Stimulated activated CD4-positive, alpha-beta T cell treated with anti-CD3 and anti-CD28 coated beads, Interleukin-4, amount 100 ng/mL, for 48 hours (primary cell): ENCODE measurements at regions not wholly inside any gene's neighbourhood (a gene's known extent, or its start where the extent isn't known, plus 50 kb on each side); places are given as distances from the start of the nearest gene placed in this dataset.
"Not testable (repeated sequence)": the region's sequence is repeated elsewhere in the genome, so short reads cannot be mapped to it uniquely, and the experiment has no call there.

Experiments used
- DNase-seq, 2 donors: peaks; one replicate each; pipeline ENCODE4 v3.0.0-alpha.2; 2020; ENCODE audit warnings: low read depth in 2 of 2

DNA sequence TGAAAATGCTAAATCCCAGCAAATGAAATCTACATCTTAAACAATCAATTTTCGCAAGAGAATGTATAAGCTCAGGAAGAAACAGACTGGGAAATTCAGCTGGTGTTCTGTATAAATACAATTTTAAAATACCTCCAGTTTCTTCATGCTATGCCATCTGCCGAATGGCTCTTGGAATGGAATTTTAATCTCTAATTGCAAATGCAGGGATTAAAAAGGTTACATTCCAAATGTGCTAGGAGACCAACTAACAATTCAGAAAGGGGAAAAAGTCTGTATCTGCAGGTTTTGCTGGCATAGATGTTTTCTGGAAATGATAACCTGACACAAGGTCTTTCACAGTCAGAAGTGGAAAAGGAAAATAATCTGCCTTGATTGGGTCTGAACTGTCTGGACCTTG, 379.7 kb downstream of the MAT2B start:
- DNase-seq: no peak

DNA sequence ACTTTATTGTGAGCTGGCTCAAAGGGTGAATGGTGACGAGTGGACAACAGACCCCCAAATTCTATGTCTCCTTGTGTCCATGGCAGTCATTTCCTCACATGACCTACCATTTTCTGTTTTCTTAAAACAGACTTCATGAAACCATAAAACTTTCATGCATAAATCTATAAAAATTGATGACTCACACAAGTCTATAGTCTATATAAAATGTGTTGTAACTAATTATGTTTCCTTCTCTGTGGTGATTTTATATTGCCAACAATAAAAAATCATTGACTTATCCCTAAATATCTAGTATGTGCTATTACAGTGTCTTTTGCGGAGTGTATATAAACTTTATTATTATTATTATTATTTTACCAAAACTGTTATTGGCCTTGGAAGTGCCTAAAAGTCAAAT, 382.4 kb downstream of the MAT2B start:
- DNase-seq: no peak

DNA sequence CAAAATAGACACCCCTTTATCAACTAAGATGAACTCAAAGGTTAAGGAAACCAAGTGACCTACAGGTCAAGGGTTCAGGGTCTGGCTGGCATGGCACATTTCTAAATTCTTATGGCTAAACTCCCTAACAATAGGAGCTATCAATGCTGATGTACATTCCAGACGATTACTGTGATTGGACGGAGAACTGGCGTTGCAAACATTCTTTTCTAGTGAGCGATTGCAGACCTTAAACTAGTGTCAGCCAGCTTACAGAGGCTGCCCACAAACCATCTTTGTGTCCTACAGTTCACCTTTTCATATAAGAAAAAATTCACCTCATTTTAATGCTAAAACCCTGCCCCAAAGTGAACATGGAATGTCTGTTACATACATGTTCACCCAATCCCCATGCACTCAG, 382.9 kb downstream of the MAT2B start:
- no peak for DNase-seq

DNA sequence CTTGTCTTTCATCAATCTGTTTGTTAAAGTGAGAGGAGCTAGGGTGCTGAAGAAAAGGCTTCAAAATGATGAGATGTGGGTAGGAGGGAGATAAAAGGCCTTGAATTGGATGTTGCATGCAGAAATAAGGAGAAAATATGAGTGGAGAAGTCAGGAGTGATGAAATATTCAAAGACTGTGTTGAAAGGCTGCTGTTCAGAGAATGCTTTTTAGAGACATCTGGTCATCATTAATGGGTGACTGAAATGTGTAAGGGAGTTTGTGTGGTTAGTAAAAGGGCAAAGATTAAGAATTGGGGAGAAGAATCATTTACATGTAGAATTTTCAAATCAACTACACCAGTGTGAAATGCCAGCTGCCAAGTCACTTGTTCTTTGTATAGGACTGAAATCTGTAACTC, 383.9 kb downstream of the MAT2B start:
- DNase-seq: no peak

DNA sequence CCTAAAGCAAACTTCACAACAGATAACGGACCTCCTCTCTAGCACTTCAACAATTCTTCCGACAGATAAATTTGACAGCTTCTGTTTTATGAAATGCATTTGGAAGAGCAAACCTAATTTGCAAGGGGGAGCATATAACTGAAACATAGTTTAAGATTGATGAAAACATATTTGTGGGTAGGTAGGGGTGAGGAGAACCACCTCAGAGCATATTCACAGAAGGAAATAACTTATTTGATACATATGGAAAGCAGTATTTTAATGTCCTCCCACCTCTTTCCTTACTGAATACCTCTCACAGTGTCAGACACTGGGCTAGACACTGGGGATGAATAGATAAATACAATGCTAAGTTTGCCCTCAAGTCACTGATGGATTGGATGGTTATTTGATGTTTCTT, 384.8 kb downstream of the MAT2B start:
- DNase-seq: no peak

DNA sequence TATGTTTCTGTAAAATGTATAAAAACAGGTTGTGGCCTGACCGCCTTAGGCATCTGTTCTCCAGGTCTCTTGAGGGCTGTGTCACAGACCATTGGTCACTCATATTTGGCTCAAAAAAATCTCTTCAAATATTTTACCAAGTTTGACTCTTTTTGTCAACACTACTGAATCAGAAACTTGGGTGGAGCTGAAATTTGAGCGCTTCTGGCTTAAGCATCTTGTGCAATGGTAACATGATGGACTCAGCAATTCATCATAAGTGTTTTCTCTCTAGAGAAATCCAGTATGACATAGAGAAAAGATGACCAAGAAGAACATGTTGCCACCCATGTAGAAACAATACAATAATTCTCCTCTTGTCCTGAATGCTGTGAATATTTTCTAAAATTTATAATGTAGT, 387.9 kb downstream of the MAT2B start:
- no peak for DNase-seq

DNA sequence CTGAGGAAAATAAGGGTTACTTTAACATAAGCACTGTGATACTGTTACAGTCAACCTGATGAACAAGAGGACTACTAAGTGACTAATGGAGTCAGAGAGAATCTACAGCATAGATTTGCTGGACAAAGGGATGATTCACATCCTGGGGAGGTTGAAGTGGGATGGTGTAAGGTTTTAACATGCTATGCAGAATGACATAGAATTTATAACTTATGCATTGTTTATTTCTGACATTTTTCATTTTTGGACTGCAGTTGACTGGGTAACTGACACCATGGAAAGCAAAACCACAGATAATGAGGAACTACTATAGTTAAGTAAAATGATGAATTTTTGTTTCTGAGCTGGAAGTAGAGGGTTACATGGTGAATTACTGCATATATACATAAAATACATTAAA, 389.2 kb downstream of the MAT2B start:
- DNase-seq: no peak

DNA sequence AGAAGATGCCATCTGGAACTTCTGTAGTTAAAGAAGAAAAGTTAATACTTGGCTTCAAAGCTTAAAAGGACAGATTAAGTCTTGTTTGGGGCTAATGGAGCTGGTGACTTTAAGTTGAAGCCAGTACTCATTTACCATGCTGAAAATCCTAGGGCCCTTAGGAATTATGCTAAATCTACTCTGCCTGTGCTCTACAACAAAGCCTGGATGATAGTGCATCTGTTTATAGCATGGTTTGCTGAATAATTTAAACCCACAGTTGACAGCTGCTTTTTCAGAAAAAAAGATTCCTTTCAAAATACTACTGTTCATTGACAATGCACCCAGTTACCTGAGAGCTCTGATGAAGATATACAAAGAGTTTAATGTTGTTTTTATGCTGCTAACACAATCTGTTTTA, 393.5 kb downstream of the MAT2B start:
- DNase-seq: no peak

DNA sequence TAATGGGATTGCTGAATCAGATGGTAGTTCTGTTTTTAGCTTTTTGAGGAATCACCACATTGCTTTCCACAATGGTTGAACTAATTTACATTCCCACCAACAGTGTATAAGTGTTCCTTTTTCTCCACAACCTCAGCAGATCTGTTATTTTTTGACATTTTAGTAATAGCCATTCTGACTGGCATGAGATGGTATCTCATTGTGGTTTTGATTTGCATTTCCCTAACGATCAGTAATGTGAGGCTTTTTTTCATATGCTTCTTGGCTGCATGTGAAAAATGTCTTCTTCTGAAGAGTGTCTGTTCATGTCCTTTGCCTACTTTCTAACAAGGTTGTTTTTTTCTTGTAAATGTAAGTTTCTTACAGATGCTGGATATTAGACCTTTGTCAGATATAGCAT, 402.4 kb downstream of the MAT2B start:
- not testable (repeated sequence) for DNase-seq

DNA sequence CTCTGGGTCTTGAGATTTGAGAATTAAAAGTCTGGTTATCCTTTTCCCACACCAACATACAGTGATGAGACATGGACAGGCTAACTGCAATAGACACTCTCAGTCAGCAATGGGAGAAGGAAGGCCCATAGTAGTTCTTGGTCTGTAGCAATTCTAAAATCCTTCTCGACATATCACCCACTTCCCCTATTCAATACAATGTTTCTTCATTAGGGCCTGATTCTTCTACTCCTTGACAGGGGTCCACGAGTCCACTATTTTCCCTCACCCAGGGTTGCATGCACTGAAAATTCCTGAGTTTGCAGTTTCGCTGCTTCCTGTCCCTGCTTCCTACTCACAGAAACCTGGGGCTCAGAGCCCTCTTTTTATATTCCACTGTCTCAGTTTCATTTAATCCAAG, 402.8 kb downstream of the MAT2B start:
- no peak for DNase-seq

DNA sequence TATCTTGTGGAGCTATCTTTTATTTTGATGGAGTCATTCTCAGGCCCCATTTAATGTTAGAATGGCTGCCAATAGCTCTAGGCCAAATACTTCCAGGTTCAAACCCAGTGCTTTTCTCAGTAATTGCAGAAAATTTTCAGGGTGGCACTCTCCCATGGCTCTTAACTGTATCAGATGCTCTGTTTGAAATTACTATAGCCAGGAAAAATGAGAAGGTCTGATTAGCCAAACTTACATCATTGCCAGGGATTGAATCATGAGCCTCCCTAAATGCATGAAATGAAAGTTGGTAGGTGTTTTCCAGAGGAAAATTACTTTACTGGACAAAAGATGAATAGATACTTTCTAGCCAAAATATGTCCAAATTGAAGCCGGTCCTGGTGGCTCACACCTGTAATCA, 404.8 kb downstream of the MAT2B start:
- no peak for DNase-seq

DNA sequence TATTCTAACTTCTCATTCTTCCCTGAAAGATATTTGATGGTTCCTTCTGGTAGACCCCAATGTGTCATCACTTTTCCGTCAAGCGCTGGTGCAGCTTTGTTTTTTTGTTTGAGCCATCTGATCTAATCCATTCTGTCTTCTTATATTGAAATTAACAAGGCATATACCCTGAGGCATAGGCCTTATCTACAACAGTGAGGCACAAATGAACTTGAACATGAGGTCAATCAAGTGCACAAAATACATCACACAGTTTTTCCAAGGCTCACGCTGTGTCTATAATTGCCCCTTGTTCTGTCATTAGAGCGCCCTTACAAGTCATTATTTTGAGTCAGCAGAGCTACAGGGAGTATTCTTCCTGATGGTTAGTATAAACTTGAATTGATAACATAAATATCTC, 406.6 kb downstream of the MAT2B start:
- DNase-seq: no peak

DNA sequence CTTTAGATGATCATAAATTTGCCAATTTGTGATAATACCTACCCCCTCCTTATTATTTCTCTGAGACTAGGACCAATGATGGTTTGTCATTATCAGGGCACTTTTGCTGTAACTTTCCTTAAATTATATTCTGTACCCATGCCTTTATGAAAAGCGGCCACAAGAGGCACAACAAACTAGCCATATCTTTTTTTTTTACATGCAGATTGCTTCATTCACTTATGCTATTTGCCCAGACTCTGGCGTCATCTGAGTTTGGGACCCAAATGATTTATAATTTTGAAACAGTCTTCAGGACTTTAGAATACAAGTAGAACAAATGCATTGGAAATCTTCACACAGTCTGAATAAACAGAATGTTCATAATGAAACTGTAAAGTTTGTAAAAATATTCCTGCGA, 408.1 kb downstream of the MAT2B start:
- DNase-seq: no peak

DNA sequence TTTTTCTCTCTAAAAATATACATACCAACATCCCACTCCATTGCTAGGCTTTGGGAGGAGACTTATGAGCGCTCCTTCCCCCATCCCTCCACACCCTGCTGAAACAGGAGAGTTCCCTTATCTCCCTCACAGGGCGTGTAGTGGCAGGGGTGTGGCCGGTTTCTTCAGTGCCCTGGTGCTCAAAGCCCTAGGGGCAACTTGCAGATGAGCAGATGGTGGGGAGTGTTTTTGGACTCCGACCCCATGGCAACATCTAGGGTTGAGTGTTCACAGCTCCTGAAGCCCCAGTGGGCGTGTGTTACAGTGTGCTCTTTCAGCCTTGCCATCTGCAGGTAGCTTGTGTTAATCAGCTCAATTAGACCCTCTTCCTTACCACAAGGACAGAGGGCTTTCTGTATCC, 409.5 kb downstream of the MAT2B start:
- no peak for DNase-seq

DNA sequence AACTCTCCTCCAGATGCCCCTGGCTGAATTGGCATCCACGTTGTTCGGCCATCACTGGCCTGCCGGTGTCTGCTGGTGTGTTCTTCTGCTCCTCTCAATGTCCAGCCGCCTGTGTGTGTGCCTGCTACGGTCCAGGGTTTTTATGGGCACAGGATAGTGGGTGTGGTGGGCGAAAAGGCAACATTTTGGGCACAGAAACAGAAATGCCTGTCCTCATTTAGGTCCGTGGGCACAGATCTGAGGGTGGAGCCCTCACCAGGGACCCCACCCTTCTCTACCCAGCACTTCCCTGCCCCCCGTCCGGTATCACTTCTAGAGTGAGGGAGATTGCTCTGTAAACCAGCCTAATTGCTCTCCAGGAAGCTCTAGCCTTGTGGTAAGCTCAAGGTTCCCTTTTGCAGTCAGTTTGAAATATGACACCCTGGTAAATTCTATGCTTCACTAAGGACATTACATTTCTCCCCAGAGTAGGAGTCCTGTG, 410.1 kb downstream of the MAT2B start:
- no peak for DNase-seq

DNA sequence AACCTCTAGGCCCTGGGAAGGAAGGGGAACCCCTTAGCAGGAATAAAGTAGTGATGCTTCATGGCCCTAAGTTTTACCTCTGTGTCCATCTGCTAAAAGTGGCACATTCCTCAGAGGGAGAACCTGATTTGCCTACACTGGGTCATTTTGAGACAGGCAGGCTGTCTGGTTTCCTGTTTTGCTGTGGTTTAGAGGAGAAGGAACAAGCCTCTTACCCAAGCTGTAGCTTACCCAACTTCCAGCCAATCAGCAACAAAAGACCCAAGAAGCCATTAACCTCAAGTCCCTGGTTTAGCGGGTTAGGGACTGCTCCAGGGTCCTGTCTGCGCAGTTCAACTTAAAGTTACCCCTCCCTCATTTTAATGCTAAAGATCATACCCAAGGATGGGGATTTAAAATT, 411.0 kb downstream of the MAT2B start:
- DNase-seq: no peak

DNA sequence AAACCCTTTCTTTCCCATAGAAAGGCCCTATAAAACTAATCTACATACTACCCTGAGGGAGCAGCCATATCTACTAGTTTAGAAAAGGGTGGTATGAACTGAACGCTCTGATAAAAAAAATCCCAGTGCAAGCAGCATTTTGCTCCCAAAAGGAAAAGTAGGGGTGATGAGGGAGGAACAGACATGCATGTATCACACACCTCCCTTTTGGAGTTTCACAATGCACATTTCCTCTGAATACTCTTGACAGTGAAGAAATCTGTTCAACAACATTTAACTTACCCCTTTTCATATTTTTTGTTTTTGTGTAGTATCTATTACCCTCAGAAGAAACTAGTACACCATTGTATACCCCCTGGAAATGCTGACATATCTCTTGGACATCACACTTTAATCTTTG, 411.4 kb downstream of the MAT2B start:
- no peak for DNase-seq

DNA sequence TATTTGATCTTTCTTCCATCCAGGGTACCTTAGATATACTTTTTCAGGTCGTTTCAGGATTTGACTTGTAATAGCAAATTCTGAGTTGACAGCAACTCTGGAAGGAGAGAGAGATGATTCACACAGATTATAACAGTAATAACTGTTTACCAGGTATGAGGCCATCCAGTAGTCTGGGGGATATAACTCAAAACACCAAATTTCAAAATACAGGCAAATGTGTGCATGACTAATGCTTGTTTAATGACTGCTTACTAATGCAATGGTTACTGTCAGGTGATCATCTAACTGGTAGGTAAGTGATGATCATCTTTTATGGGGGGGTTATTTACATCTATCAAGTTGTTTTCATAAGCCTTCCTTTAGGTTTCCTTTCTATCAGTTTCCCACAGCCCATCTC, 412.3 kb downstream of the MAT2B start:
- no peak for DNase-seq

DNA sequence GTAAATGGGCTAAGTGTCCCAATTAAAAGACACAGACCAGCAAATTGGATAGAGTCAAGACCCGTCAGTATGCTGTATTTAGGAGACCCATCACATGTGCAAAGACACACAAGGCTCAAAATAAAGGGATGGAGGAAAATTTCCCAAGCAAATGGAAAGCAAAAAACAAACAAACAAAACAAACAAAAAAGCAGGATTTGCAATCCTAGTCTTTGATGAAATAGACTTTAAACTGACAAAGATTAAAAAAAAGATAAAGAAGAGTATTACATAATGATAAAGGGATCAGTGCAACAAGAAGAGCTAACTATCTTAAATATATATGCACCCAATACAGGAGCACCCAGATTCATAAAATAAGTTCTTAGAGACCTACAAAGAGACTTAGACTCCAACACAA, 429.6 kb downstream of the MAT2B start:
- DNase-seq: not testable (repeated sequence)

DNA sequence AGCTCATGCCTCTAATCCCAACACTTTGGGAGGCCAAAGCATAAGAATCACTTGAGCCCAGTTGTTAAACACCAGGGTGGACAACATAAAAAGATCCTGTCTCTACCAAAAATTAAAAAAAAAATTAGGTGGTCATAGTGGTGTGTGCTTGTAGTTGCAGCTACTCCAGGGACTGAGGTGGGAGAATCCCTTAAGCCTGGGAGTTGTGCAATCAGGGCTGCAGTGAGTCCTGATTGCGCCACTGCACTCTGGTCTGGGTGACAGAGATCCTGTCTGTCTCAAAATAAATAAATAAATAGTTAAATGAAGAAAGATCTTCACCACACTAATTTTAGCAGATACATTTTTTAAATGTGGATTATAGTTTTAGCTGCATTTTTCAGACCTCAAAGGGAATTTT, 433.2 kb downstream of the MAT2B start:
- no peak for DNase-seq

DNA sequence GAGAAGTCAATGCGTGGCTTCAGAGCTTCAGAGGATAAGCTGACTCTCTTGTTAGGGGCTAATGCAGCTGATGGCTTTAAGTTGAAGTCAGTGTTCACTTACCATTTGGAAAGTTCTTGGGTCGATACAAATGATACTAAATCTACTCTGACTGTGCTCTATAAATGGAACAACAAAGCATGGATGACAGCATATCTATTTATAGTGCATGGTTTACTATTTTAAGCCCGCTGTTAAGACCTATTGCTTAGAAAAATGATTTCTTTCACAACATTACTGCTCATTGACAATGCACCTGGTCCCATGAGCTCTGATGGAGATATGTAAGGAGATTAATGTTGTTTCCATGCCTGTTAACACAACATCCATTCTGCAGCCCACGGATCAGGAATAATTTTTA, 435.7 kb downstream of the MAT2B start:
- no peak for DNase-seq

DNA sequence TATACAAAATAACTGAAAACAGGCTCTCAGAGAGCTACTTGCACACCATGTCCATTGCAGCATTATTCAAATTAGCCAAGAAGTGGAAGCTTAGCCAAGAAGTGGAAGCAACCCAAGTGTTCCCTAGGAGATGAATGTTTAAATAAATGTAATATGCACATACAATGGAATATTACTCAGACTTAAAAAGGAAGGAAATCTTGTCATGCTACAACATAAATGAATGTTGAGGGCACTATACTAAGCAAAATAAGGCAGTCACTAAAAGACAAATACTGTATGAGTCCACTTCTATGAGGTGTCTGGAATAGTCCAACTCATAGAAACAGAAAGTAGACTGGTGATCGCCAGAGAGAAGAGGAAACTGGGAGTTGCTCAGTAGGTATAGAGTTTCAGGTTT, 438.1 kb downstream of the MAT2B start:
- no peak for DNase-seq

DNA sequence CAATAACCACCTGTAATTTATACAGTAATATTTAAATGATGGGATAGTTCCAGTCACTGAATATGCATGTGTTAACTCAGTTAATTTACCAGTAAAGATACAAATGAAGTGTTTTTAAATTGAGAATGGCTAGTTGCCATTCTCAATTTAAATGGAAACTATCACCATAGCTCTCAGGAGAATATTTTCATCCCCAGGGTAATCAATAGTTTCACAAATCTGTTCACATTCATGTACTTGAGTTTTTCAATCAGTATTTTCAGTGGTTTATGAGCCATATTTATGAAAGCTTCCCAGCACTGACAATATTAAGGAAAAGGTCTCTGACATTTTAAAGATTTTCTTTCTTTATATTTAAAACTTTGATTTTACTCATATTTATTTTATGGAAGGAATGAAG, 439.3 kb downstream of the MAT2B start:
- no peak for DNase-seq

DNA sequence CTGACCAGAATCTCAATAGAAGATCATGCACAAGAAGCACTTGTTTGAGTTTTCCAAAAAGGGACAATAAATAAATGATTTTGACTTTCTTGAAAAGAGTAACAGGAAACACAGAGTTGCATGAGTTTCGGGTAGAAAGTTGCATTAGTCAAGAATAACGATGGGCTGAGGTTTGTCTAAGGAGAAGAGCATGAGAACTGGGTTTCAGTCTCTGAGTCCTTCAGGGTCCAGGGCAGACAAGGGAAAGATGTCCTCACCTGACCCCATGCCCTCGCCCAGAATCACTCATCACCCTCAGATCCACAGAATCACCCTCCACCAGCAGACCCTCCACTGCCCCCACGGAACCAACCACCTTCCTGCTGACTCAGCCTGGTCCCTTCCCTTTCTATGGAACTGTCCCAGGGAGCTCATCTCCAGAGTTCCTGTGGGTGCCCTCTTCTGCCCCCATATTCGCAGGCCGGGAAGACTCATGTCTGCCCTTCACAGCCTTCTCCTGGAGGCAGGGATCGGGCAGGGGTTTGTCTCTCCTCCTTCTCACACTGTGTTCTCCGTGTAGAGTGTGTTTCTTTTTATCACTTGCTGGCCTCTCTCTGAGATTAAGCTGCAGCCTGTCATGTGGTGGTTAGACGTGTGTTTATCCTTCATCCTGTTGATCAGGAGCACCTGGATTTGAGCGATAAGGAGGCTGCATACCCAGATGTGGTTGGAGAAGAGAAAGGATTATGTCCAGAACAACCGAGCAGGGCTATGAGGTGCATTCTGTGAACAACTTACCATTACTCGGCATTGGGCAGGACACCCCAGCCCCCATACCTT, 442.6 kb downstream of the MAT2B start:
- DNase-seq: no peak
